GM23338 (cell line): ENCODE measurements at regions not wholly inside any gene's neighbourhood (a gene's known extent, or its start where the extent isn't known, plus 50 kb on each side); places are given as distances from the start of the nearest gene placed in this dataset.

ENCODE experiments used
- CREB1 ChIP-seq: fragments of 250-450 bp; sonication (Bioruptor Pico); IDR thresholded peaks from 2 replicates; pipeline ENCODE4 v1.5.0; 2020; ENCODE audit warnings: low read depth, mild to moderate bottlenecking, moderate library complexity
- EZH2 ChIP-seq: fragments of 200-600 bp; sonication (generic); IDR thresholded peaks from one replicate; pipeline ENCODE4 v1.8.0; 2017; ENCODE audit warnings: antibody characterized with exemption, mild to moderate bottlenecking, low read depth; ENCODE audit not compliant: unreplicated experiment
- EZH2phosphoT487 ChIP-seq: fragments of 200-600 bp; sonication (generic); IDR thresholded peaks from one replicate; pipeline ENCODE4 v1.8.1; 2018; ENCODE audit warnings: antibody characterized with exemption; ENCODE audit not compliant: unreplicated experiment
- JUNB ChIP-seq: IDR thresholded peaks from one replicate; pipeline ENCODE4 v1.6.1; 2016; ENCODE audit warnings: antibody characterized with exemption; ENCODE audit not compliant: unreplicated experiment
- NANOG ChIP-seq: IDR thresholded peaks from 2 replicates; pipeline ENCODE4 v1.6.1; 2016; ENCODE audit warnings: antibody characterized with exemption, borderline replicate concordance
- POLR2AphosphoS5 ChIP-seq: IDR thresholded peaks from 2 replicates; pipeline ENCODE4 v1.6.1; 2016; ENCODE audit warnings: antibody characterized with exemption, low read depth
- STAT1 ChIP-seq: IDR thresholded peaks from one replicate; pipeline ENCODE4 v1.6.1; 2016; ENCODE audit warnings: antibody characterized with exemption; ENCODE audit not compliant: unreplicated experiment
- ZNF114 ChIP-seq: fragments of 250-450 bp; sonication (Bioruptor Pico); IDR thresholded peaks from 2 replicates; pipeline ENCODE4 v1.5.0; 2020; ENCODE audit warnings: mild to moderate bottlenecking, moderate library complexity
- TF ChIP-seq, protein P1 (sequence below), 2 experiments: fragments of 200-600 bp in 1 of 2; sonication (generic) in 1 of 2; conservative IDR thresholded peaks; 2 replicates each; pipeline versions ENCODE4 v1.5.1 to v1.6.1; 2016 to 2017; ENCODE audit warnings: antibody characterized with exemption in 2 of 2, low read depth in 2 of 2, mild to moderate bottlenecking in 2 of 2, moderate library complexity in 1 of 2
- TF ChIP-seq, protein P2 (sequence below): IDR thresholded peaks from one replicate; pipeline ENCODE4 v1.6.1; 2018; ENCODE audit warnings: antibody characterized with exemption; ENCODE audit not compliant: unreplicated experiment
- TF ChIP-seq, protein P3 (sequence below): IDR thresholded peaks from 2 replicates; pipeline ENCODE4 v1.6.1; 2016; ENCODE audit warnings: antibody characterized with exemption
- TF ChIP-seq, protein P4 (sequence below): fragments of 250-450 bp; sonication (Bioruptor Pico); IDR thresholded peaks from 2 replicates; pipeline ENCODE4 v1.5.0; 2020; ENCODE audit warnings: mild to moderate bottlenecking, moderate library complexity

- TF ChIP-seq, protein P1, sequence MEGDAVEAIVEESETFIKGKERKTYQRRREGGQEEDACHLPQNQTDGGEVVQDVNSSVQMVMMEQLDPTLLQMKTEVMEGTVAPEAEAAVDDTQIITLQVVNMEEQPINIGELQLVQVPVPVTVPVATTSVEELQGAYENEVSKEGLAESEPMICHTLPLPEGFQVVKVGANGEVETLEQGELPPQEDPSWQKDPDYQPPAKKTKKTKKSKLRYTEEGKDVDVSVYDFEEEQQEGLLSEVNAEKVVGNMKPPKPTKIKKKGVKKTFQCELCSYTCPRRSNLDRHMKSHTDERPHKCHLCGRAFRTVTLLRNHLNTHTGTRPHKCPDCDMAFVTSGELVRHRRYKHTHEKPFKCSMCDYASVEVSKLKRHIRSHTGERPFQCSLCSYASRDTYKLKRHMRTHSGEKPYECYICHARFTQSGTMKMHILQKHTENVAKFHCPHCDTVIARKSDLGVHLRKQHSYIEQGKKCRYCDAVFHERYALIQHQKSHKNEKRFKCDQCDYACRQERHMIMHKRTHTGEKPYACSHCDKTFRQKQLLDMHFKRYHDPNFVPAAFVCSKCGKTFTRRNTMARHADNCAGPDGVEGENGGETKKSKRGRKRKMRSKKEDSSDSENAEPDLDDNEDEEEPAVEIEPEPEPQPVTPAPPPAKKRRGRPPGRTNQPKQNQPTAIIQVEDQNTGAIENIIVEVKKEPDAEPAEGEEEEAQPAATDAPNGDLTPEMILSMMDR (conservative IDR thresholded peaks at IDR 0.05; ENCODE audit: low read depth in 2 of 2) = no peak; a peak in 1 of 4 replicates
- no peak for TF ChIP-seq STAT1
- TF ChIP-seq, protein P2, sequence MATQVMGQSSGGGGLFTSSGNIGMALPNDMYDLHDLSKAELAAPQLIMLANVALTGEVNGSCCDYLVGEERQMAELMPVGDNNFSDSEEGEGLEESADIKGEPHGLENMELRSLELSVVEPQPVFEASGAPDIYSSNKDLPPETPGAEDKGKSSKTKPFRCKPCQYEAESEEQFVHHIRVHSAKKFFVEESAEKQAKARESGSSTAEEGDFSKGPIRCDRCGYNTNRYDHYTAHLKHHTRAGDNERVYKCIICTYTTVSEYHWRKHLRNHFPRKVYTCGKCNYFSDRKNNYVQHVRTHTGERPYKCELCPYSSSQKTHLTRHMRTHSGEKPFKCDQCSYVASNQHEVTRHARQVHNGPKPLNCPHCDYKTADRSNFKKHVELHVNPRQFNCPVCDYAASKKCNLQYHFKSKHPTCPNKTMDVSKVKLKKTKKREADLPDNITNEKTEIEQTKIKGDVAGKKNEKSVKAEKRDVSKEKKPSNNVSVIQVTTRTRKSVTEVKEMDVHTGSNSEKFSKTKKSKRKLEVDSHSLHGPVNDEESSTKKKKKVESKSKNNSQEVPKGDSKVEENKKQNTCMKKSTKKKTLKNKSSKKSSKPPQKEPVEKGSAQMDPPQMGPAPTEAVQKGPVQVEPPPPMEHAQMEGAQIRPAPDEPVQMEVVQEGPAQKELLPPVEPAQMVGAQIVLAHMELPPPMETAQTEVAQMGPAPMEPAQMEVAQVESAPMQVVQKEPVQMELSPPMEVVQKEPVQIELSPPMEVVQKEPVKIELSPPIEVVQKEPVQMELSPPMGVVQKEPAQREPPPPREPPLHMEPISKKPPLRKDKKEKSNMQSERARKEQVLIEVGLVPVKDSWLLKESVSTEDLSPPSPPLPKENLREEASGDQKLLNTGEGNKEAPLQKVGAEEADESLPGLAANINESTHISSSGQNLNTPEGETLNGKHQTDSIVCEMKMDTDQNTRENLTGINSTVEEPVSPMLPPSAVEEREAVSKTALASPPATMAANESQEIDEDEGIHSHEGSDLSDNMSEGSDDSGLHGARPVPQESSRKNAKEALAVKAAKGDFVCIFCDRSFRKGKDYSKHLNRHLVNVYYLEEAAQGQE = no peak
- TF ChIP-seq POLR2AphosphoS5 = no peak
- no peak for TF ChIP-seq EZH2
- TF ChIP-seq CREB1 (CRISPR knock-in tag) = no peak
- TF ChIP-seq, protein P3, sequence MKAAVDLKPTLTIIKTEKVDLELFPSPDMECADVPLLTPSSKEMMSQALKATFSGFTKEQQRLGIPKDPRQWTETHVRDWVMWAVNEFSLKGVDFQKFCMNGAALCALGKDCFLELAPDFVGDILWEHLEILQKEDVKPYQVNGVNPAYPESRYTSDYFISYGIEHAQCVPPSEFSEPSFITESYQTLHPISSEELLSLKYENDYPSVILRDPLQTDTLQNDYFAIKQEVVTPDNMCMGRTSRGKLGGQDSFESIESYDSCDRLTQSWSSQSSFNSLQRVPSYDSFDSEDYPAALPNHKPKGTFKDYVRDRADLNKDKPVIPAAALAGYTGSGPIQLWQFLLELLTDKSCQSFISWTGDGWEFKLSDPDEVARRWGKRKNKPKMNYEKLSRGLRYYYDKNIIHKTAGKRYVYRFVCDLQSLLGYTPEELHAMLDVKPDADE = no peak
- no peak for TF ChIP-seq EZH2phosphoT487
- TF ChIP-seq, protein P4, sequence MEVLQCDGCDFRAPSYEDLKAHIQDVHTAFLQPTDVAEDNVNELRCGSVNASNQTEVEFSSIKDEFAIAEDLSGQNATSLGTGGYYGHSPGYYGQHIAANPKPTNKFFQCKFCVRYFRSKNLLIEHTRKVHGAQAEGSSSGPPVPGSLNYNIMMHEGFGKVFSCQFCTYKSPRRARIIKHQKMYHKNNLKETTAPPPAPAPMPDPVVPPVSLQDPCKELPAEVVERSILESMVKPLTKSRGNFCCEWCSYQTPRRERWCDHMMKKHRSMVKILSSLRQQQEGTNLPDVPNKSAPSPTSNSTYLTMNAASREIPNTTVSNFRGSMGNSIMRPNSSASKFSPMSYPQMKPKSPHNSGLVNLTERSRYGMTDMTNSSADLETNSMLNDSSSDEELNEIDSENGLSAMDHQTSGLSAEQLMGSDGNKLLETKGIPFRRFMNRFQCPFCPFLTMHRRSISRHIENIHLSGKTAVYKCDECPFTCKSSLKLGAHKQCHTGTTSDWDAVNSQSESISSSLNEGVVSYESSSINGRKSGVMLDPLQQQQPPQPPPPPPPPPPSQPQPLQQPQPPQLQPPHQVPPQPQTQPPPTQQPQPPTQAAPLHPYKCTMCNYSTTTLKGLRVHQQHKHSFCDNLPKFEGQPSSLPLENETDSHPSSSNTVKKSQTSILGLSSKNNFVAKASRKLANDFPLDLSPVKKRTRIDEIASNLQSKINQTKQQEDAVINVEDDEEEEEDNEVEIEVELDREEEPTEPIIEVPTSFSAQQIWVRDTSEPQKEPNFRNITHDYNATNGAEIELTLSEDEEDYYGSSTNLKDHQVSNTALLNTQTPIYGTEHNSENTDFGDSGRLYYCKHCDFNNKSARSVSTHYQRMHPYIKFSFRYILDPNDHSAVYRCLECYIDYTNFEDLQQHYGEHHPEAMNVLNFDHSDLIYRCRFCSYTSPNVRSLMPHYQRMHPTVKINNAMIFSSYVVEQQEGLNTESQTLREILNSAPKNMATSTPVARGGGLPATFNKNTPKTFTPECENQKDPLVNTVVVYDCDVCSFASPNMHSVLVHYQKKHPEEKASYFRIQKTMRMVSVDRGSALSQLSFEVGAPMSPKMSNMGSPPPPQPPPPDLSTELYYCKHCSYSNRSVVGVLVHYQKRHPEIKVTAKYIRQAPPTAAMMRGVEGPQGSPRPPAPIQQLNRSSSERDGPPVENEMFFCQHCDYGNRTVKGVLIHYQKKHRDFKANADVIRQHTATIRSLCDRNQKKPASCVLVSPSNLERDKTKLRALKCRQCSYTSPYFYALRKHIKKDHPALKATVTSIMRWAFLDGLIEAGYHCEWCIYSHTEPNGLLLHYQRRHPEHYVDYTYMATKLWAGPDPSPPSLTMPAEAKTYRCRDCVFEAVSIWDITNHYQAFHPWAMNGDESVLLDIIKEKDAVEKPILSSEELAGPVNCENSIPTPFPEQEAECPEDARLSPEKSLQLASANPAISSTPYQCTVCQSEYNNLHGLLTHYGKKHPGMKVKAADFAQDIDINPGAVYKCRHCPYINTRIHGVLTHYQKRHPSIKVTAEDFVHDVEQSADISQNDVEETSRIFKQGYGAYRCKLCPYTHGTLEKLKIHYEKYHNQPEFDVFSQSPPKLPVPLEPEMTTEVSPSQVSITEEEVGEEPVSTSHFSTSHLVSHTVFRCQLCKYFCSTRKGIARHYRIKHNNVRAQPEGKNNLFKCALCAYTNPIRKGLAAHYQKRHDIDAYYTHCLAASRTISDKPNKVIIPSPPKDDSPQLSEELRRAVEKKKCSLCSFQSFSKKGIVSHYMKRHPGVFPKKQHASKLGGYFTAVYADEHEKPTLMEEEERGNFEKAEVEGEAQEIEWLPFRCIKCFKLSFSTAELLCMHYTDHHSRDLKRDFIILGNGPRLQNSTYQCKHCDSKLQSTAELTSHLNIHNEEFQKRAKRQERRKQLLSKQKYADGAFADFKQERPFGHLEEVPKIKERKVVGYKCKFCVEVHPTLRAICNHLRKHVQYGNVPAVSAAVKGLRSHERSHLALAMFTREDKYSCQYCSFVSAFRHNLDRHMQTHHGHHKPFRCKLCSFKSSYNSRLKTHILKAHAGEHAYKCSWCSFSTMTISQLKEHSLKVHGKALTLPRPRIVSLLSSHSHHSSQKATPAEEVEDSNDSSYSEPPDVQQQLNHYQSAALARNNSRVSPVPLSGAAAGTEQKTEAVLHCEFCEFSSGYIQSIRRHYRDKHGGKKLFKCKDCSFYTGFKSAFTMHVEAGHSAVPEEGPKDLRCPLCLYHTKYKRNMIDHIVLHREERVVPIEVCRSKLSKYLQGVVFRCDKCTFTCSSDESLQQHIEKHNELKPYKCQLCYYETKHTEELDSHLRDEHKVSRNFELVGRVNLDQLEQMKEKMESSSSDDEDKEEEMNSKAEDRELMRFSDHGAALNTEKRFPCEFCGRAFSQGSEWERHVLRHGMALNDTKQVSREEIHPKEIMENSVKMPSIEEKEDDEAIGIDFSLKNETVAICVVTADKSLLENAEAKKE (CRISPR knock-in tag) = no peak
- no peak for TF ChIP-seq ZNF114 (CRISPR knock-in tag)
- no peak for TF ChIP-seq JUNB
- TF ChIP-seq NANOG = no peak
These were observed 85.3 kb upstream of the KLHL29 start for GRCh38 chr2:23299476-23300195.
